ENCODE measurements at regions not wholly inside any gene's neighbourhood (a gene's known extent, or its start where the extent isn't known, plus 50 kb on each side); places are given as distances from the start of the nearest gene placed in this dataset.

DNA sequence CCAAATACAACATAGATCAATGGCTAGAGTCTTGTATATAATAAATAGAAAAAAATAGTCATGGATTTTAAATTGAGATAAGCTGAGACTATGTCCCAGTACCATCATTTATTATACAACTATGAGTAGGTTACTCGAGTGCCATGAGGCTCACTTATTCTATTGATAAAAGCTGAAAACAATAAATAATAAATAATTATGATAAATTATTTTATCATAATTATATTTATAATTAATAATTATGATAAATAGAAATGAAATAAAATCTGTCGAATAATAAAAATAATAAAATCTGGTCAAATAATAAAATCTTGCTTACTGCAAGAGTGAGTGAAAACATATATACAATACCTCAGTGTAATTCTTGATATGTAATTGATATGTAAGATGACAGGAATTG, 801.4 kb downstream of the FAM181B start:
- no peaks in the 10 kb centered on the region for H3K27me3 ChIP-seq (ENCODE audit: control insufficient read depth, insufficient read depth)
- no peak overlapping the region for H3K27ac ChIP-seq (ENCODE audit: low read length)
- WGBS = 93% methylated on average over 2 of the region's 2 CpGs
- no peak for DNase-seq
- no peak overlapping the region for H3K4me3 ChIP-seq (ENCODE audit: low read length)
- no peaks in the 10 kb centered on the region for H3K4me1 ChIP-seq (ENCODE audit: control insufficient read depth, insufficient read depth, low read length)
- ATAC-seq = no peak
- no peaks in the 10 kb centered on the region for H3K9me3 ChIP-seq (ENCODE audit: control insufficient read depth, low read length)
- intact Hi-C loops (cut with DNase I) = no loop called here

DNA sequence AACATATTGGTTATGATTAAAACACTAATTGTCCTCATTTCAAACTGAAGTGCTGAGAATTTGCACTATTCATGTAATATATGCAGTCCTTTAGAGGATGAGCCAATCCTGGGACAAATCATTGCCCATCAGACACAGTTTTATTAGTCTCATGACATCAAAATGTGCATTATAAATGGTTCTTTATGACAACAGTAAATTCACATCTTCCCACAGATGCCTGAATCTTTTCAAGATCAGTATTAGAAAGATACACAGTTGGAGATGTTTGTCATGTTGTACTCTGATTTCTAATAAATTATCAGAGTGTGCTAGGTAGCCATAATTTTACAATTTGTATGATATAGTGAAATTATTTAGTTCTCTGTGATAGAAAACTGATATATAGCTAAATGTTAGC, 813.5 kb downstream of the FAM181B start:
- intact Hi-C loops (cut with DNase I) = no loop called here
- H3K27me3 ChIP-seq (ENCODE audit: control insufficient read depth, insufficient read depth) = no peaks in the 10 kb centered on the region
- H3K4me3 ChIP-seq (ENCODE audit: low read length) = no peak overlapping the region
- ATAC-seq = no peak
- H3K9me3 ChIP-seq (ENCODE audit: control insufficient read depth, low read length) = no peaks in the 10 kb centered on the region
- DNase-seq = no peak
- H3K4me1 ChIP-seq (ENCODE audit: control insufficient read depth, insufficient read depth, low read length) = no peaks in the 10 kb centered on the region
- no peak overlapping the region for H3K27ac ChIP-seq (ENCODE audit: low read length)

DNA sequence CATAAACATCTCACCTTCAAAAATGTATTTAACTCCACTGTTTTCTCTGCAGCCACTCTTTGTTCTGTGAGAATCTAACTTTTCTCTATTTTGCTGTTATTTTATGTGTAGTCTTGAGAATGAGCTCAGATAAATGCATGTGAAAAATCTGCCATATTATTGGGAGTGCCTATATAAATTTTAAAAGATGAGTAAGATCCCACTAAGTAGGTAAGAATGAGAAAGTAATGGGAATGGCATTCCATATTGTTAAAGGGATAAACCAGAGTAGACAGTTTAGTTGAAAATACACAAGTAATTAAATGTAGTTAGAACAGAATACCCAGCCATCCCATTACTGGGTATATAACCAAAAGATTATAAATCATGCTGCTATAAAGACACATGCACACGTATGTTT, 817.2 kb downstream of the FAM181B start:
- Histone ChIP-seq H3K27me3 (ENCODE audit: control insufficient read depth, insufficient read depth) (no peaks in the 10 kb centered on the region), H3K27ac (ENCODE audit: low read length) (no peak overlapping the region), H3K9me3 (ENCODE audit: control insufficient read depth, low read length) (no peaks in the 10 kb centered on the region), H3K4me3 (ENCODE audit: low read length) (no peak overlapping the region), H3K4me1 (ENCODE audit: control insufficient read depth, insufficient read depth, low read length) (no peaks in the 10 kb centered on the region)
- ATAC-seq (no peak), DNase-seq (no peak)
- 92% methylated on average over 1 of the region's 1 CpG for WGBS
- intact Hi-C loops (cut with DNase I) = no loop called here

DNA sequence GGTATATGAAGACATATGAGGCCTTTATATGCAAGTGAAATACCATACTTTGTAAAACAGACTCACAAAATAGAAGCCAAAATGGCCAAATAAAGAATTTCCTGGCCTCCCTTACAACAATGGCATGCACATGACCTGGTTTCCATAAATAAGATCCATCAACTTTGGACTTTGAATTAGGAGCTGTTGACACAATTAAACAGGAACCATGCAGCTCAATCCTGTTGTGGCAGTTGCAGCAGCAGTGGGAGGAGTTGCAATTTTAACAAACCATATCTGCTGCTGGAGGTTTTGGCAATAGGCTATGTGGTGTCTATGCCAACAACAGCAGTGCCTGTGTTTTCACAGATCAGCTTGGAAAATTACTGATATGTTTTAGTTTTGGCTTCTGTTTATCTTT, 818.6 kb downstream of the FAM181B start:
- Histone ChIP-seq H3K9me3 (ENCODE audit: control insufficient read depth, low read length) (no peaks in the 10 kb centered on the region), H3K4me3 (ENCODE audit: low read length) (no peak overlapping the region), H3K27me3 (ENCODE audit: control insufficient read depth, insufficient read depth) (no peaks in the 10 kb centered on the region), H3K4me1 (ENCODE audit: control insufficient read depth, insufficient read depth, low read length) (no peaks in the 10 kb centered on the region), H3K27ac (ENCODE audit: low read length) (no peak overlapping the region)
- ATAC-seq (peak; percentile 38 to 64), DNase-seq (peak in 1 of 3 donors; percentile 29)
- intact Hi-C loops (cut with DNase I) = no loop called here

DNA sequence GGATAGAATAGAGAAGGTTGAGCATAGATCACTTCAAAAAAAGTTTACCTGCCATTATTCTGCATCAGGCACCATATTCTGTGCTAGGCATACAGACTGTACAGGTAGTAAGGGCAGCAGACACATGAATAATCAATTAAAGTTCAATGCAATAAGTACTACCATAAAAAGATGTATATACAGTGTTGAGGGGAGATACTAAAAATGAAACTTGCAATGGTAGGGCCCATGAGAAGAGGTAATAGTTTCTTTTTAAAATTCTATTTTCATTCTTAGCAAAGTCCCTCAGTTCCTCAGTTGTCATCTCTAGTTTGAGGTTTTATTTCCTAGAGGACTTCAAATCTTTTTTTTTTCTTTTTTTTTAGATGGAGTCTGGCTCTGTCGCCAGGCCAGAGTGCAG, 819.9 kb downstream of the FAM181B start:
- ATAC-seq (no peak), DNase-seq (no peak)
- no peaks in the 10 kb centered on the region for H3K27me3 ChIP-seq (ENCODE audit: control insufficient read depth, insufficient read depth)
- no peak overlapping the region for H3K4me3 ChIP-seq (ENCODE audit: low read length)
- intact Hi-C loops (cut with DNase I) = no loop called here
- 81% methylated on average over 1 of the region's 1 CpG for whole genome bisulfite sequencing
- no peaks in the 10 kb centered on the region for H3K9me3 ChIP-seq (ENCODE audit: control insufficient read depth, low read length)
- no peaks in the 10 kb centered on the region for H3K4me1 ChIP-seq (ENCODE audit: control insufficient read depth, insufficient read depth, low read length)
- no peak overlapping the region for H3K27ac ChIP-seq (ENCODE audit: low read length)

DNA sequence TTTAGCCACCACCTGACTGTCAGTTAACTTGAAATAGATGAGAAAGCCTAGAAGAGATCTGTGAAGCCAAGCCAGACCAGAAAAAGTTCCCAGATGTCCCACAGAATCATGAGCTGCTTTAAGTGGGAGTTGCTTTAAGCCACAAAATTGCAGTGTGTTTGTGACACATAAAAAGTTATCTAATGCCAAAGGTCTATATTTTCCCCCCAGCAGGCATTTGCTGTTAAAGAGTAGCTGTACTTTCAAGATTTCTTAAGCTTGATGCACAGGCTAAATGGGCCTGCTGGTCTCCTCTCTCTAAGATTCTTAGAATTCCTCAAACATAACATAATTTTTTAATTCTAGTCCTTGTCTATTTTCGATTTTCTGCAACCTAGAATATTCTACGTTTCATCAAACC, 825.7 kb downstream of the FAM181B start:
- no peaks in the 10 kb centered on the region for H3K4me1 ChIP-seq (ENCODE audit: control insufficient read depth, insufficient read depth, low read length)
- ATAC-seq (no peak), DNase-seq (no peak)
- no peak overlapping the region for H3K4me3 ChIP-seq (ENCODE audit: low read length)
- H3K27ac ChIP-seq (ENCODE audit: low read length) = no peak overlapping the region
- WGBS = 31% methylated on average over 2 of the region's 2 CpGs
- no peaks in the 10 kb centered on the region for H3K9me3 ChIP-seq (ENCODE audit: control insufficient read depth, low read length)
- intact Hi-C loops (cut with DNase I) = no loop called here
- H3K27me3 ChIP-seq (ENCODE audit: control insufficient read depth, insufficient read depth) = no peaks in the 10 kb centered on the region

DNA sequence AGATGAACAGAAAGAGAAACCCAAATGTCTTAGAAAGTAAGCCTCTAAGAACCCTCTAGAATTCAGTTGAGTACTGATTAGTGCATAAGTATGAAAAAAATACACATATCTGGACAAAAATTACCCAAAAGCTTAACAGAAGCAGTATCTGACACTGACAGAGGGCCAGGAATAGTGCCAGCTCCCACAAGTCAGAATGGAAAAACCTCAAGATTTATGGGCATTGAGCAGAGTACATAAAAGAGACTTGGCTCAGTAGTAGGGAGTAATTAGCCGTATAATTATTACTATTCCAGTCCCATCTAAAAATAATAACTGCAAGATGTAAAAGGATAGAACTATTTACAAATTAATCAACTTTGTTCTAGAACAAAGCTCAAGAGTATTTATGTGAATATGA, 834.5 kb downstream of the FAM181B start:
- Histone ChIP-seq H3K4me1 (ENCODE audit: control insufficient read depth, insufficient read depth, low read length) (no peaks in the 10 kb centered on the region), H3K27me3 (ENCODE audit: control insufficient read depth, insufficient read depth) (no peaks in the 10 kb centered on the region), H3K9me3 (ENCODE audit: control insufficient read depth, low read length) (no peaks in the 10 kb centered on the region), H3K27ac (ENCODE audit: low read length) (no peak overlapping the region), H3K4me3 (ENCODE audit: low read length) (no peak overlapping the region)
- intact Hi-C loops (cut with DNase I) = no loop called here
- ATAC-seq (no peak), DNase-seq (no peak)
- WGBS = 71% methylated on average over 1 of the region's 1 CpG

DNA sequence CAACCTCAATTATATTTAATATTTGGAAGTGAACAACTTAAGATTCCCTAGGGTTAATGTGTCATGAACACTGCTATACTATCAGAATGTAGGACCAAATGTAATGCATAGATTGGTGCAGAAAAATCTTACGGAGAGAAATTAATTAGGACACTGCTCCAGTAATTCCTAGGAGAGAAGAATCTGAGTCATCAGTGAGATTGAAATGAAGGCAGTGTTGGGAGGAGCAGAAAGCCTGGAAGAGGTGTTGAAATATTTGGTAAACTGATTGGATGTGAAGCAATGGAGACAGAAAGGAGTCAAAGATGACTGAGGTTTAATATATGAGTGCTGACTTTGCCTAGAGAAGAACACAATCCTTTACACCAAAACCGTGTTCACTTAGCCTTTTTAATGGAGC, 836.0 kb downstream of the FAM181B start:
- H3K9me3 ChIP-seq (ENCODE audit: control insufficient read depth, low read length) = no peaks in the 10 kb centered on the region
- 71% methylated on average over 2 of the region's 2 CpGs for WGBS
- H3K27me3 ChIP-seq (ENCODE audit: control insufficient read depth, insufficient read depth) = no peaks in the 10 kb centered on the region
- ATAC-seq (no peak), DNase-seq (no peak)
- no peak overlapping the region for H3K27ac ChIP-seq (ENCODE audit: low read length)
- H3K4me1 ChIP-seq (ENCODE audit: control insufficient read depth, insufficient read depth, low read length) = no peaks in the 10 kb centered on the region
- no peak overlapping the region for H3K4me3 ChIP-seq (ENCODE audit: low read length)
- intact Hi-C loops (cut with DNase I) = no loop called here

DNA sequence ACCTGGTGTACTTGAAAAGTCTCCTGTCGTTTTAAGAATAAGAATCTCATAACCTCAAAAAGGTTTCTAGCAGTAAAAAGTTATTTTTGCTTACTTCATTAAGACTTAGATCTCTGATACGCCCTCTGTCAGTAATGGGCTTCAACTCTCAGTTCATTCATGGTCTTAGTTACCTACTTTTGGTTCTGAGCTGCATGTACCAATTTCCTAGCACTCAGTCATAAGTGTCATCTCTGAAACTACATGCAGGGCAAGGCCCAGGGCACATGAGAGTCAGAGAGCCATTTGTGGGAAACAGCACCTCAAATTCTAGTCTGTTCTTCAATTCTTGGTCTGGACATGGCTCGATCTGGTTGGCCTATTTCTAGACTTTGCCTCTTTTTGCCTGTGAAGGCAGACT, 838.4 kb downstream of the FAM181B start:
- intact Hi-C loops (cut with DNase I) = no loop called here
- 61% methylated on average over 3 of the region's 3 CpGs for WGBS
- H3K9me3 ChIP-seq (ENCODE audit: control insufficient read depth, low read length) = no peaks in the 10 kb centered on the region
- ATAC-seq (no peak), DNase-seq (no peak)
- H3K4me1 ChIP-seq (ENCODE audit: control insufficient read depth, insufficient read depth, low read length) = no peaks in the 10 kb centered on the region
- no peaks in the 10 kb centered on the region for H3K27me3 ChIP-seq (ENCODE audit: control insufficient read depth, insufficient read depth)
- no peak overlapping the region for H3K27ac ChIP-seq (ENCODE audit: low read length)
- H3K4me3 ChIP-seq (ENCODE audit: low read length) = no peak overlapping the region

DNA sequence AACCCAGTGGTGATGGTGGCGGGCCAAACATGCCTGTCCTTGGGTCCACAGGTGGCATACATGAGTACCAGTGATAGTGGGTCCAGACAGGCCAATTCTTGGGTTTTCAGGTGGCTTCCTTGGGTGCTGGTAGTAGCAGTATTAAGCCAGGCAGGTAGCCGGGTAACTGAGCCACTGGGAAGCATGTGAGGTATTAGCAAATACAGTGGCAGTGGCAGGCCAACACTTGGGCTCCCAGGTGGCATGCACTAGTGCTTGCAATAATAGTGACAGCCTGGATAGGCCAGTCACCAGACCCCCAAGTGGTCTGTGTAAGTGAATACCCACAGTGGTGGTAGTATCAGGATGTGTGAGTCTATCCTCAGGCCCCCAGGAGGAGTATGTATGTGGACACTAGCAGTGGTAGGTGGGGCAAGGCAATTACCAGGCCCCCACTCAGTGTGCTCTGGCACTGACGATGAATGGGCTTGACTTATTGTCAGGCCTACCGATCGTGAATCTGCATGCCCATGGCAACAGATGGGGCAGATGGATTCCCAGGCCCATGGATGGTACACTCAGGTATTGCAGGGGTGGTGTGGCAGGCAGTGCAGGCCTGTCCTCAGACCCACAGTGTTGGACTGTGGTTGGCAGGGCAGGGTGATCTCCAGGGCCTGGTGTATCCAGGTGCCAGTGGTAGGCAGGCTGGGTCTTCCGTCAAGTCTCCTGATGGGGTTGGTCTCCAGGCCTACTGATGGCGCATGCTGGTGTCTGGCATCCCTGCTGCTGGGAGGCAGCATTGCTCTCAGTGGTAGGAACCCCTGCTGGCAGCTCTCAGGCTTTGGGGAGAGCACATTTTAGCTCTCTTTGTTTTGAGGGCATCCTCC, 840.7 kb downstream of the FAM181B start:
- Histone ChIP-seq H3K4me3 (ENCODE audit: low read length) (no peak overlapping the region), H3K27ac (ENCODE audit: low read length) (no peak overlapping the region), H3K9me3 (ENCODE audit: control insufficient read depth, low read length) (no peaks in the 10 kb centered on the region), H3K4me1 (ENCODE audit: control insufficient read depth, insufficient read depth, low read length) (no peaks in the 10 kb centered on the region), H3K27me3 (ENCODE audit: control insufficient read depth, insufficient read depth) (no peaks in the 10 kb centered on the region)
- 94% methylated on average over 7 of the region's 7 CpGs for WGBS
- DNase-seq = peak in 1 of 3 donors; percentile 30
- ATAC-seq = peak in 1 of 2 donors; percentile 14
- intact Hi-C loops (cut with DNase I) = no loop called here

DNA sequence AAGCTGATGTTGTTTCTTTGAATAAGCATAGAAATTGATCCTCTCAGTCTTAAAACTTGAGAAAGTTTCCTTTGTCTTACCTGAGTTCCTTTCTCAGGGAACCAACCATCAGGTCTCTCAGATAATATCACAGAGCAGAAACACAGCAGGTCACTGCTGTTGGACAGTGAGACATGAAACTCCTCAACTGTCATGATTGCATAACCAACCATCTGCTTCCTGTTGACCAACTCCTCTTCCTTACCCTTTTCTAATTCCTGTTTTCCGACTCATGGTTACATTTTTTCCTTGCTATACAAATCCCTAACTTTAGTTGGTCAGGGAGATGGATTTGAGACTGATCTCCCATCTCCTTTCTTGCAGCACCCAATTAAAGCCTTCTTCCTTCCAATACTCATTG, 845.3 kb downstream of the FAM181B start:
- H3K27me3 ChIP-seq (ENCODE audit: control insufficient read depth, insufficient read depth) = no peaks in the 10 kb centered on the region
- WGBS = 56% methylated on average over 1 of the region's 1 CpG
- no peak for DNase-seq
- no peaks in the 10 kb centered on the region for H3K9me3 ChIP-seq (ENCODE audit: control insufficient read depth, low read length)
- intact Hi-C loops (cut with DNase I) = no loop called here
- H3K4me1 ChIP-seq (ENCODE audit: control insufficient read depth, insufficient read depth, low read length) = no peaks in the 10 kb centered on the region
- no peak overlapping the region for H3K27ac ChIP-seq (ENCODE audit: low read length)
- no peak overlapping the region for H3K4me3 ChIP-seq (ENCODE audit: low read length)
- no peak for ATAC-seq

DNA sequence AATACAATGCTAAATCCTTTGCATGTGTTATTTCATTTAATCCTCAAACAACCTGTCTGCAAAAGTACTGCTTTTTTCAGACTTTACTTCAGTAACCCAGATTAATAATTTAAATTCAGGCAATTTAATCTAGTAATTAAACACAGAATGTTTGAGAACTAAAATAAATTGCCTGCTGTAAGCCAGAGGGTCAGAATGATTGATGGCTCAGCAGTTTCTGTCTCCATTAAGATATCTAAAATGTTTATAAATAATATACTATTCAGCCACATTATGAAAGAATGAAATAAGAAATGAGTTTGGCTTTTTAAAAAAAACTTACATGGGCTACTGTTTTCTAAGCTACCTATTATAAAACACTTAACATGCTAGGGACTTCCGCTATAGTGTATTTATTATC, 846.0 kb downstream of the FAM181B start:
- H3K9me3 ChIP-seq (ENCODE audit: control insufficient read depth, low read length) = no peaks in the 10 kb centered on the region
- no peaks in the 10 kb centered on the region for H3K4me1 ChIP-seq (ENCODE audit: control insufficient read depth, insufficient read depth, low read length)
- intact Hi-C loops (cut with DNase I) = no loop called here
- H3K4me3 ChIP-seq (ENCODE audit: low read length) = no peak overlapping the region
- DNase-seq (no peak), ATAC-seq (no peak)
- H3K27ac ChIP-seq (ENCODE audit: low read length) = no peak overlapping the region
- WGBS = 97% methylated on average over 1 of the region's 1 CpG
- no peaks in the 10 kb centered on the region for H3K27me3 ChIP-seq (ENCODE audit: control insufficient read depth, insufficient read depth)
